K562 (cell line): ENCODE measurements at regions not wholly inside any gene's neighbourhood (a gene's known extent, or its start where the extent isn't known, plus 50 kb on each side); places are given as distances from the start of the nearest gene placed in this dataset.

Experiments
- MEIS2 ChIP-seq: fragments of 450-650 bp; IDR thresholded peaks from 2 replicates; pipeline ENCODE4 v1.6.1; 2014; ENCODE audit warnings: mild to moderate bottlenecking; ENCODE audit not compliant: partially characterized antibody
- PREB ChIP-seq: sonication (generic); formaldehyde crosslinking; IDR thresholded peaks from 2 replicates; pipeline ENCODE4 v1.8.1; 2023; ENCODE audit warnings: mild to moderate bottlenecking, missing genetic modification reagents
- ZKSCAN8 ChIP-seq: fragments of 200-800 bp; sonication (Bioruptor generic); IDR thresholded peaks from 2 replicates; pipeline ENCODE4 v1.6.1; 2016; ENCODE audit warnings: missing genetic modification characterization, missing compliant biosample characterization
- ZNF143 ChIP-seq: sonication (generic); formaldehyde crosslinking; IDR thresholded peaks from 2 replicates; pipeline ENCODE4 v1.9.0; 2022; ENCODE audit warnings: mild to moderate bottlenecking, missing genetic modification reagents
- ZNF280A ChIP-seq: fragments of 450-650 bp; IDR thresholded peaks from 2 replicates; pipeline ENCODE4 v1.6.1; 2018; ENCODE audit warnings: mild to moderate bottlenecking, low read depth; ENCODE audit not compliant: partially characterized antibody
- TF ChIP-seq, protein P1 (sequence below): fragments of 450-650 bp; IDR thresholded peaks from 2 replicates; pipeline ENCODE4 v1.6.1; 2018; ENCODE audit not compliant: partially characterized antibody

- TF ChIP-seq PREB (no peak), ZNF280A (no peak), MEIS2 (no peak), ZNF143 (CRISPR knock-in tag) (no peak), ZKSCAN8 (CRISPR knock-in tag) (no peak)
- TF ChIP-seq, protein P1, sequence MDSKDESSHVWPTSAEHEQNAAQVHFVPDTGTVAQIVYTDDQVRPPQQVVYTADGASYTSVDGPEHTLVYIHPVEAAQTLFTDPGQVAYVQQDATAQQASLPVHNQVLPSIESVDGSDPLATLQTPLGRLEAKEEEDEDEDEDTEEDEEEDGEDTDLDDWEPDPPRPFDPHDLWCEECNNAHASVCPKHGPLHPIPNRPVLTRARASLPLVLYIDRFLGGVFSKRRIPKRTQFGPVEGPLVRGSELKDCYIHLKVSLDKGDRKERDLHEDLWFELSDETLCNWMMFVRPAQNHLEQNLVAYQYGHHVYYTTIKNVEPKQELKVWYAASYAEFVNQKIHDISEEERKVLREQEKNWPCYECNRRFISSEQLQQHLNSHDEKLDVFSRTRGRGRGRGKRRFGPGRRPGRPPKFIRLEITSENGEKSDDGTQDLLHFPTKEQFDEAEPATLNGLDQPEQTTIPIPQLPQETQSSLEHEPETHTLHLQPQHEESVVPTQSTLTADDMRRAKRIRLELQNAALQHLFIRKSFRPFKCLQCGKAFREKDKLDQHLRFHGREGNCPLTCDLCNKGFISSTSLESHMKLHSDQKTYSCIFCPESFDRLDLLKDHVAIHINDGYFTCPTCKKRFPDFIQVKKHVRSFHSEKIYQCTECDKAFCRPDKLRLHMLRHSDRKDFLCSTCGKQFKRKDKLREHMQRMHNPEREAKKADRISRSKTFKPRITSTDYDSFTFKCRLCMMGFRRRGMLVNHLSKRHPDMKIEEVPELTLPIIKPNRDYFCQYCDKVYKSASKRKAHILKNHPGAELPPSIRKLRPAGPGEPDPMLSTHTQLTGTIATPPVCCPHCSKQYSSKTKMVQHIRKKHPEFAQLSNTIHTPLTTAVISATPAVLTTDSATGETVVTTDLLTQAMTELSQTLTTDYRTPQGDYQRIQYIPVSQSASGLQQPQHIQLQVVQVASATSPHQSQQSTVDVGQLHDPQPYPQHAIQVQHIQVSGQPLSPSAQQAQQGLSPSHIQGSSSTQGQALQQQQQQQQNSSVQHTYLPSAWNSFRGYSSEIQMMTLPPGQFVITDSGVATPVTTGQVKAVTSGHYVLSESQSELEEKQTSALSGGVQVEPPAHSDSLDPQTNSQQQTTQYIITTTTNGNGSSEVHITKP = no peak
These were observed 717.0 kb upstream of the IGFBP3 start (continued) for GRCh38 chr7:46637793-46638735.
